ENCODE measurements at regions not wholly inside any gene's neighbourhood (a gene's known extent, or its start where the extent isn't known, plus 50 kb on each side); places are given as distances from the start of the nearest gene placed in this dataset.

DNA sequence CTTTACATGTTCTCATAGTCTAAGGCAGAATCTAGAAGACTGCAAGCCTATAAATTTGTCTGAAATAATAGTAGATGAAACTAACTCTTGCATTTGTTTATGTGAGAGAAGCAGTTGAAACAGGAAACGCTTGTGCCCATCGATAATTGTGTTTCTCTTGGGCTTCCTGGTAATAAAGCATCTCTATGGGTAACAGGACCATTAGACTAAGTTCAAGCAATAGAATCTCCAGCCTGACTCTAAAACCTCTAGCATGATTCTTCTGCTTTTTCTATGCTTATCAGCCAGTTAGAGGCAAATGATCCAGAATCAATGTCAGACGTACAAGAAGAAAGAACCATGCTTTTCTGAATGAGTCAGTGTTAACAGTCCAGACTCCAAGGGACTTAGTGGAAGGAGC, 1734.4 kb downstream of the LRRC4C start:
- no peak for DNase-seq
- no peak overlapping the region for H3K27ac ChIP-seq
- intact Hi-C loops (cut with DNase I; ENCODE audit: low total_unique reads), result no loop called here
- H3K4me3 ChIP-seq, result no peak overlapping the region
- no peaks in the 10 kb centered on the region for H3K27me3 ChIP-seq
- H3K9me3 ChIP-seq, result no peaks in the 10 kb centered on the region
- H3K4me1 ChIP-seq, result no peaks in the 10 kb centered on the region
- H3K36me3 ChIP-seq, result no peaks in the 10 kb centered on the region
- TF ChIP-seq EP300 (IDR thresholded peaks at IDR 0.05) (no peak), CTCF (IDR thresholded peaks at IDR 0.05) (no peak), POLR2A (IDR thresholded peaks at IDR 0.05) (no peak), POLR2AphosphoS5 (IDR thresholded peaks at IDR 0.05) (no peak)
- WGBS, 5 donors, result 46 to 83% (median 68%) methylated on average over 3 of the region's 3 CpGs

- Histone ChIP-seq H3K27ac (no peak overlapping the region), H3K4me3 (no peak overlapping the region), H3K4me1 (no peaks in the 10 kb centered on the region), H3K9me3 (no peaks in the 10 kb centered on the region), H3K36me3 (no peaks in the 10 kb centered on the region), H3K27me3 (no peaks in the 10 kb centered on the region)
- 25 to 38% (median 35%) methylated on average over 4 of the region's 4 CpGs for WGBS, 5 donors
- DNase-seq, result no peak
- intact Hi-C loops (cut with DNase I; ENCODE audit: low total_unique reads), result no loop called here
- TF ChIP-seq POLR2AphosphoS5 (IDR thresholded peaks at IDR 0.05) (no peak), POLR2A (IDR thresholded peaks at IDR 0.05) (no peak), EP300 (IDR thresholded peaks at IDR 0.05) (no peak), CTCF (IDR thresholded peaks at IDR 0.05) (no peak)
Measured at GRCh38 chr11:39724404-39724803, 1735.0 kb downstream of the LRRC4C start.

GRCh38 chr11:39712581-39712980, 1746.9 kb downstream of the LRRC4C start:
- no peaks in the 10 kb centered on the region for H3K36me3 ChIP-seq
- no peak overlapping the region for H3K27ac ChIP-seq
- H3K4me3 ChIP-seq, result no peak overlapping the region
- DNase-seq, result no peak
- H3K9me3 ChIP-seq, result no peaks in the 10 kb centered on the region
- no peaks in the 10 kb centered on the region for H3K27me3 ChIP-seq
- H3K4me1 ChIP-seq, result no peaks in the 10 kb centered on the region
- intact Hi-C loops (cut with DNase I; ENCODE audit: low total_unique reads), result no loop called here
- TF ChIP-seq EP300 (IDR thresholded peaks at IDR 0.05) (no peak), POLR2AphosphoS5 (IDR thresholded peaks at IDR 0.05) (no peak), CTCF (IDR thresholded peaks at IDR 0.05) (no peak), POLR2A (IDR thresholded peaks at IDR 0.05) (no peak)
- 84 to 91% (median 85%) methylated on average over 2 of the region's 2 CpGs for WGBS, 5 donors

DNA sequence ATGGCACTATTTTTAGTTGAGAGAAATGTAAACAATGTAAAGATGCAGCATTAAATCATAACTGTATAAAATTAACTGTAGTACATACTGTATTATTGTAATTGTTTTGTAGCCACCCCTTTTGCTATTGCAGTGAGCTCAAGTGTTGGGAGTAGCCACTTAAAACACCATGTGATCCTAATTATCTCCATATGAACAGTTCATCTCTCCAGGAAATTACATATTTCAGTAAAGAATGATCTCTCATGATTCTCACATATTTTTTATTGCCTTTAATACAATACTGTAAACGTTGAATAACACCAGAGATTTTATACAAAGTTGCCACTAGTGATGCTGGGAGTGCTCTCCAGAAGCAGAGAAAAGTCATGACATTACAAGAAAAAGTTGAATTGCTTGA, 1768.6 kb downstream of the LRRC4C start:
- TF ChIP-seq POLR2AphosphoS5 (IDR thresholded peaks at IDR 0.05), result no peak
- no peak for TF ChIP-seq CTCF (IDR thresholded peaks at IDR 0.05)
- TF ChIP-seq POLR2A (IDR thresholded peaks at IDR 0.05), result no peak
- TF ChIP-seq EP300 (IDR thresholded peaks at IDR 0.05), result no peak
- no peak overlapping the region for H3K27ac ChIP-seq
- no peaks in the 10 kb centered on the region for H3K36me3 ChIP-seq
- peaks cover 0 to 4% (median 2%) of the 10 kb centered on the region in 4 donors for H3K9me3 ChIP-seq
- H3K27me3 ChIP-seq, result no peaks in the 10 kb centered on the region
- H3K4me3 ChIP-seq, result no peak overlapping the region
- DNase-seq, result no peak
- no peaks in the 10 kb centered on the region for H3K4me1 ChIP-seq
- intact Hi-C loops (cut with DNase I; ENCODE audit: low total_unique reads), result no loop called here
- WGBS, 5 donors, result 57 to 68% (median 63%) methylated on average over 1 of the region's 1 CpG

Measured in stomach (tissue), 8 donors.